H9 (cell line): ENCODE measurements at regions not wholly inside any gene's neighbourhood (a gene's known extent, or its start where the extent isn't known, plus 50 kb on each side); places are given as distances from the start of the nearest gene placed in this dataset.

ENCODE experiments used
- DNase-seq: peaks from one replicate; pipeline ENCODE4 v3.0.0-alpha.2; 2017
- H2AFZ ChIP-seq: one replicate; pipeline ENCODE4 v1.6.1; 2013; ENCODE audit warnings: mild to moderate bottlenecking, low read length, control low read depth, moderate library complexity
- H2AK5ac ChIP-seq: 2 replicates; pipeline ENCODE4 v1.6.1; 2013; ENCODE audit warnings: low read length, control low read depth, mixed read lengths; ENCODE audit not compliant: insufficient read length
- H2BK120ac ChIP-seq: one replicate; pipeline ENCODE4 v1.6.1; 2013; ENCODE audit warnings: low read depth, mild to moderate bottlenecking, low read length, control low read depth, inconsistent platforms; ENCODE audit not compliant: poor library complexity, severe bottlenecking
- H2BK12ac ChIP-seq: 2 replicates; pipeline ENCODE4 v1.6.1; 2013; ENCODE audit warnings: low read length, control low read depth, mixed read lengths, low read depth; ENCODE audit not compliant: insufficient read length
- H2BK15ac ChIP-seq: 2 replicates; pipeline ENCODE4 v1.6.1; 2013; ENCODE audit warnings: low read depth, low read length, control low read depth
- H2BK20ac ChIP-seq: one replicate; pipeline ENCODE4 v1.6.1; 2013; ENCODE audit warnings: low read depth, mild to moderate bottlenecking, low read length, control low read depth, inconsistent platforms; ENCODE audit not compliant: poor library complexity, severe bottlenecking
- H2BK5ac ChIP-seq: 2 replicates; pipeline ENCODE4 v1.6.1; 2013; ENCODE audit warnings: low read length, control low read depth, mixed read lengths; ENCODE audit not compliant: insufficient read length
- H3K14ac ChIP-seq: 2 replicates; pipeline ENCODE4 v1.6.1; 2013; ENCODE audit warnings: low read length, control low read depth; ENCODE audit not compliant: insufficient read depth
- H3K18ac ChIP-seq: 2 replicates; pipeline ENCODE4 v1.6.1; 2013; ENCODE audit warnings: low read depth, mild to moderate bottlenecking, mixed read lengths, low read length, control low read depth; ENCODE audit not compliant: insufficient read length
- H3K23ac ChIP-seq: 2 replicates; pipeline ENCODE4 v1.6.1; 2013; ENCODE audit warnings: low read length, control low read depth, mixed read lengths, low read depth; ENCODE audit not compliant: insufficient read length
- H3K23me2 ChIP-seq: 2 replicates; pipeline ENCODE4 v1.6.1; 2013; ENCODE audit warnings: low read depth, mild to moderate bottlenecking, mixed read lengths, low read length, control low read depth; ENCODE audit not compliant: insufficient read length, poor library complexity, severe bottlenecking
- H3K27ac ChIP-seq: 2 replicates; pipeline ENCODE4 v1.5.1; 2013; ENCODE audit warnings: low read length, control low read depth, mixed read lengths, low read depth; ENCODE audit not compliant: insufficient read length
- H3K27me3 ChIP-seq: 2 replicates; pipeline ENCODE4 v1.6.1; 2013; ENCODE audit warnings: low read length, control low read depth, inconsistent platforms; ENCODE audit not compliant: insufficient read depth
- H3K4ac ChIP-seq: 2 replicates; pipeline ENCODE4 v1.6.1; 2013; ENCODE audit warnings: low read depth, mild to moderate bottlenecking, control low read depth, inconsistent platforms, low read length, moderate library complexity
- H3K4me1 ChIP-seq: 2 replicates; pipeline ENCODE4 v1.6.1; 2013; ENCODE audit warnings: low read length, control low read depth, inconsistent platforms; ENCODE audit not compliant: insufficient read depth
- H3K4me2 ChIP-seq: 2 replicates; pipeline ENCODE4 v1.6.1; 2013; ENCODE audit warnings: low read length, control low read depth, mixed read lengths; ENCODE audit not compliant: insufficient read length, insufficient read depth
- H3K56ac ChIP-seq: 2 replicates; pipeline ENCODE4 v1.6.1; 2013; ENCODE audit warnings: low read depth, mild to moderate bottlenecking, mixed read lengths, low read length, control low read depth; ENCODE audit not compliant: insufficient read length
- H3K79me1 ChIP-seq: 2 replicates; pipeline ENCODE4 v1.6.1; 2013; ENCODE audit warnings: low read depth, mild to moderate bottlenecking, moderate library complexity, low read length, control low read depth, inconsistent platforms; ENCODE audit not compliant: insufficient read depth, poor library complexity, severe bottlenecking
- H3K79me2 ChIP-seq: 2 replicates; pipeline ENCODE4 v1.6.1; 2013; ENCODE audit warnings: low read length, control low read depth, inconsistent platforms; ENCODE audit not compliant: insufficient read depth
- H3K9ac ChIP-seq: 2 replicates; pipeline ENCODE4 v1.6.1; 2013; ENCODE audit warnings: low read length, control low read depth, mixed read lengths; ENCODE audit not compliant: insufficient read length; ENCODE audit errors: extremely low read depth
- H3K9me3 ChIP-seq: one replicate; pipeline ENCODE4 v1.6.1; 2013; ENCODE audit warnings: low read depth, low read length, inconsistent platforms; ENCODE audit not compliant: control insufficient read depth
- H3T11ph ChIP-seq: one replicate; pipeline ENCODE4 v1.6.1; 2013; ENCODE audit warnings: mild to moderate bottlenecking, low read length, control low read depth, inconsistent platforms
- H4K20me1 ChIP-seq: one replicate; pipeline ENCODE4 v1.6.1; 2013; ENCODE audit not compliant: control insufficient read depth, insufficient read length, insufficient read depth
- H4K5ac ChIP-seq: 2 replicates; pipeline ENCODE4 v1.6.1; 2013; ENCODE audit warnings: low read depth, mild to moderate bottlenecking, mixed read lengths, low read length, control low read depth; ENCODE audit not compliant: insufficient read length
- H4K8ac ChIP-seq: replicated peaks from 2 replicates; pipeline ENCODE4 v1.6.1; 2013; ENCODE audit warnings: low read length, control low read depth, mixed read lengths, low read depth; ENCODE audit not compliant: insufficient read length
- H4K91ac ChIP-seq: 2 replicates; pipeline ENCODE4 v1.6.1; 2013; ENCODE audit warnings: low read depth, mild to moderate bottlenecking, moderate library complexity, mixed read lengths, low read length, control low read depth; ENCODE audit not compliant: insufficient read length
- H3K27ac Mint-ChIP-seq, 3 experiments: 2 replicates in 2 of 3; 3 replicates in 1 of 3; pipeline ENCODE4 v1.8.0; 2020 to 2021; ENCODE audit warnings: mixed read lengths in 3 of 3, mild to moderate bottlenecking in 1 of 3, moderate library complexity in 1 of 3
- H3K27me3 Mint-ChIP-seq: 2 replicates; pipeline ENCODE4 v1.8.0; 2021; ENCODE audit warnings: low read depth, mild to moderate bottlenecking, moderate library complexity, mixed read lengths
- H3K36me3 Mint-ChIP-seq, 3 experiments: 2 replicates in 2 of 3; 3 replicates in 1 of 3; pipeline ENCODE4 v1.8.0; 2020 to 2021; ENCODE audit warnings: low read depth in 3 of 3, mixed read lengths in 3 of 3; ENCODE audit not compliant: insufficient read depth in 1 of 3
- H3K4me1 Mint-ChIP-seq, 2 experiments: 2 replicates each; pipeline ENCODE4 v1.8.0; 2020; ENCODE audit warnings: mixed read lengths in 2 of 2
- H3K4me3 Mint-ChIP-seq, 2 experiments: 2 replicates in 1 of 2; 3 replicates in 1 of 2; pipeline ENCODE4 v1.8.0; 2020 to 2021; ENCODE audit warnings: mild to moderate bottlenecking in 2 of 2, mixed read lengths in 2 of 2, moderate library complexity in 1 of 2
- H3K9me3 Mint-ChIP-seq, 2 experiments: 2 replicates in 1 of 2; 3 replicates in 1 of 2; pipeline ENCODE4 v1.8.0; 2020; ENCODE audit warnings: mild to moderate bottlenecking in 2 of 2, mixed read lengths in 2 of 2, moderate library complexity in 1 of 2
- WGBS: extraction: QIAGEN DNeasy Blood & Tissue Kit; methylation state at CpG from one replicate; pipeline ENCODE4 v1.1.7; 2013; ENCODE audit warnings: missing lambda C conversion rate, low lambda C conversion rate, mixed read lengths; ENCODE audit not compliant: insufficient read length; ENCODE audit errors: extremely low coverage; 5-methylcytosine and 5-hydroxymethylcytosine counted together
- TF ChIP-seq, protein P1 (sequence below): fragments of 200-600 bp; sonication (generic); conservative IDR thresholded peaks from 3 replicates; pipeline ENCODE4 v1.8.0; 2021; ENCODE audit warnings: antibody characterized with exemption, mild to moderate bottlenecking

DNA sequence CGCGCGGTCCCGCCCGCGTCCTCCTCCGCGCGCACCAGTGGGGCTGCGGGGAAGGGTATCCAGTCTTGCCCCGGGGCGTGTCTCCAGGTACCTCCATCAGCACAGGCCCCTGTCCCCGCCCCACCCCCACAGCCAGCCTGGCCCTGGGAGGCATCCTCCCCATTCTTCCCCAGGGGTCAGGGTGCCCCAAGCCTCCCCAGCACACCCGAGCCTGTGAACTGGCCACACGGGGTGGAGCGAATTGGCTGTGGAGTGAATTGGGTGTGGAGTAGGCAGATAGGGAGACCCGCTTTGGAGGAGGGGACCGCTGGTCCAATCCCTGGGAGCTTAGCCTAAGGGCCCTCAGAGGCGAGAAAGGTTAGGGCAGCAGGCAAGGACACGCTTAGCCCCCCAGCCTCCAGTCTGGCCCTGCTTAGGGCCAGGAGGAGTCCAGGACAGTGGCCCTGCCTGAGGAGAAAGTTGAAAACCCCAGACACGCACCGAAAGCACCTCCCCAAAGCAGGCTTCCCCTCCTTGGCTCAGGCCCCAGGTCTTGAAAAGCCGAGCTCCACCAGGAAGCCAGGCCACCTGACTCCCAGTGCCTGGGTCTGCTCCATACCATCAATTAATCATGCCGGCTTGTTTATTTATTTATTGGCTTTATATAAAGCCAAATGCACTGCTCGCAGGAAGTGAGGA, 107.7 kb upstream of the SLC6A11 start:
- Histone ChIP-seq H2BK20ac (no peak overlapping the region), H3K56ac (no peak overlapping the region), H4K20me1 (no peaks in the 10 kb centered on the region), H4K5ac (no peak overlapping the region), H2AFZ (no peak overlapping the region), H3K4ac (no peak overlapping the region), H3K79me2 (no peaks in the 10 kb centered on the region), H3K79me1 (no peaks in the 10 kb centered on the region), H3K23me2 (peaks cover 4% of the 10 kb centered on the region), H2BK15ac (no peak overlapping the region), H3T11ph (no peak overlapping the region), H2BK5ac (no peak overlapping the region), H3K23ac (no peak overlapping the region), H3K18ac (no peak overlapping the region), H3K14ac (no peak overlapping the region), H3K27ac (no peak overlapping the region), H3K4me2 (peak overlapping the region; percentile 16), H2BK12ac (no peak overlapping the region), H3K9me3 (no peaks in the 10 kb centered on the region), H3K27me3 (peaks cover 9% of the 10 kb centered on the region; the same call in 1 of the 2 replicates), H2AK5ac (no peak overlapping the region), H2BK120ac (no peak overlapping the region), H3K4me1 (peaks cover 3% of the 10 kb centered on the region; the same call in 1 of the 2 replicates), H4K8ac (no peak overlapping the region), H3K9ac (no peak overlapping the region), H4K91ac (no peak overlapping the region)
- Mint-ChIP-seq H3K4me3 (peak overlapping the region; percentile 49 to 77), H3K27me3 (peaks cover 85% of the 10 kb centered on the region), H3K9me3 (no peaks in the 10 kb centered on the region; a peak in 2 of 5 replicates), H3K27ac (no peak overlapping the region), H3K4me1 (peaks cover 17% of the 10 kb centered on the region in 2 experiments), H3K36me3 (no peaks in the 10 kb centered on the region)
- TF ChIP-seq, protein P1, sequence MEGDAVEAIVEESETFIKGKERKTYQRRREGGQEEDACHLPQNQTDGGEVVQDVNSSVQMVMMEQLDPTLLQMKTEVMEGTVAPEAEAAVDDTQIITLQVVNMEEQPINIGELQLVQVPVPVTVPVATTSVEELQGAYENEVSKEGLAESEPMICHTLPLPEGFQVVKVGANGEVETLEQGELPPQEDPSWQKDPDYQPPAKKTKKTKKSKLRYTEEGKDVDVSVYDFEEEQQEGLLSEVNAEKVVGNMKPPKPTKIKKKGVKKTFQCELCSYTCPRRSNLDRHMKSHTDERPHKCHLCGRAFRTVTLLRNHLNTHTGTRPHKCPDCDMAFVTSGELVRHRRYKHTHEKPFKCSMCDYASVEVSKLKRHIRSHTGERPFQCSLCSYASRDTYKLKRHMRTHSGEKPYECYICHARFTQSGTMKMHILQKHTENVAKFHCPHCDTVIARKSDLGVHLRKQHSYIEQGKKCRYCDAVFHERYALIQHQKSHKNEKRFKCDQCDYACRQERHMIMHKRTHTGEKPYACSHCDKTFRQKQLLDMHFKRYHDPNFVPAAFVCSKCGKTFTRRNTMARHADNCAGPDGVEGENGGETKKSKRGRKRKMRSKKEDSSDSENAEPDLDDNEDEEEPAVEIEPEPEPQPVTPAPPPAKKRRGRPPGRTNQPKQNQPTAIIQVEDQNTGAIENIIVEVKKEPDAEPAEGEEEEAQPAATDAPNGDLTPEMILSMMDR, result no peak
- DNase-seq, result peak; percentile 52
- WGBS, result no CpG with 5 or more reads among the region's 25 CpGs
